ENCODE measurements at regions not wholly inside any gene's neighbourhood (a gene's known extent, or its start where the extent isn't known, plus 50 kb on each side); places are given as distances from the start of the nearest gene placed in this dataset.

DNA sequence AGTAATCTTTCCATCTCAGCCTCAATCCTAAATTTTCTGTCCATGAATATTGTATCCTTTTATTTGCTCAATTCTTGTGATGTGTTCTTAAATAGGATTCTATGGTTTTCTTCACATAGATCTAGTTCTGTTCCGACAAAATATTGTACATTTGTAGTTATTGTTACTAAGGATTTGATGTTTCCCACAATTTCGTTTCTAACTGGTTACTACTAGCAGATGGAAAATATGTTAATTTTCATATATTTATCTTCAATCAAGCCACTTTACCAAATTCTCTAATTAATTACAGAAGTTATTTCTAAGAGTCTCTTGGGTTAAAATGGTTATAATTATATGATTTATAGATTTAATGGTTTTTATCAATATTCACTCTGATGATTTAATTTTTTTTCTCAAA is 60.3 kb downstream of the SEC61B start:
- TF ChIP-seq, protein P1, sequence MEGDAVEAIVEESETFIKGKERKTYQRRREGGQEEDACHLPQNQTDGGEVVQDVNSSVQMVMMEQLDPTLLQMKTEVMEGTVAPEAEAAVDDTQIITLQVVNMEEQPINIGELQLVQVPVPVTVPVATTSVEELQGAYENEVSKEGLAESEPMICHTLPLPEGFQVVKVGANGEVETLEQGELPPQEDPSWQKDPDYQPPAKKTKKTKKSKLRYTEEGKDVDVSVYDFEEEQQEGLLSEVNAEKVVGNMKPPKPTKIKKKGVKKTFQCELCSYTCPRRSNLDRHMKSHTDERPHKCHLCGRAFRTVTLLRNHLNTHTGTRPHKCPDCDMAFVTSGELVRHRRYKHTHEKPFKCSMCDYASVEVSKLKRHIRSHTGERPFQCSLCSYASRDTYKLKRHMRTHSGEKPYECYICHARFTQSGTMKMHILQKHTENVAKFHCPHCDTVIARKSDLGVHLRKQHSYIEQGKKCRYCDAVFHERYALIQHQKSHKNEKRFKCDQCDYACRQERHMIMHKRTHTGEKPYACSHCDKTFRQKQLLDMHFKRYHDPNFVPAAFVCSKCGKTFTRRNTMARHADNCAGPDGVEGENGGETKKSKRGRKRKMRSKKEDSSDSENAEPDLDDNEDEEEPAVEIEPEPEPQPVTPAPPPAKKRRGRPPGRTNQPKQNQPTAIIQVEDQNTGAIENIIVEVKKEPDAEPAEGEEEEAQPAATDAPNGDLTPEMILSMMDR (IDR thresholded peaks at IDR 0.05) = no peak
- no peaks in the 10 kb centered on the region for H3K27me3 ChIP-seq (replicated peaks; ENCODE audit: insufficient read depth)
- H3K27ac ChIP-seq = no peak overlapping the region
- no peak for ATAC-seq (ENCODE audit: insufficient number of reproducible peaks, low FRiP score, low read depth)
- H3K4me1 ChIP-seq (ENCODE audit: control insufficient read depth in 1 of 2, low read depth in 2 of 2) = no peaks in the 10 kb centered on the region
- no peak for DNase-seq (ENCODE audit: low spot score)
- no peaks in the 10 kb centered on the region for H3K9me3 ChIP-seq
- H3K36me3 ChIP-seq = no peaks in the 10 kb centered on the region
- H3K4me3 ChIP-seq = no peak overlapping the region

DNA sequence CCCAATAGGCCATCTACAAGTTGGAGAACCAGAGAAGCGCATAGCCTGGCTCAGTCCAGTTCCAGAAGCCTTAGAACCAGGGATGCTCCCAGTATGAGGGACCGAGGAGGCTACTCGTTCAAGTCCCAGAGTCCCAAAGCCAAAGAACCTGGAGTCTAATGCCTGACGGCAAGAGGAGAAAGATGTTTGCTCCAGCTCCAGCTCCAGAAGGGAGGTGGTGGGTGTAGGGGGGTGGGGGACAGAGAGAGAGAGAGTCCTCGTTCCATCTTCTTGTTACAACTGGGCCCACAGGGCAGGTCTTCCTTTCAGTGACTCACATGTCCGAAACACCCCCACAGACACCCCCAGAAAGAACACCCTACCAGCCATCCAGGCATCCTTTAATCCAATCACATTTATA is 63.9 kb downstream of the SEC61B start:
- no peak for DNase-seq (ENCODE audit: low spot score)
- Histone ChIP-seq H3K36me3 (no peaks in the 10 kb centered on the region), H3K9me3 (no peaks in the 10 kb centered on the region)

DNA sequence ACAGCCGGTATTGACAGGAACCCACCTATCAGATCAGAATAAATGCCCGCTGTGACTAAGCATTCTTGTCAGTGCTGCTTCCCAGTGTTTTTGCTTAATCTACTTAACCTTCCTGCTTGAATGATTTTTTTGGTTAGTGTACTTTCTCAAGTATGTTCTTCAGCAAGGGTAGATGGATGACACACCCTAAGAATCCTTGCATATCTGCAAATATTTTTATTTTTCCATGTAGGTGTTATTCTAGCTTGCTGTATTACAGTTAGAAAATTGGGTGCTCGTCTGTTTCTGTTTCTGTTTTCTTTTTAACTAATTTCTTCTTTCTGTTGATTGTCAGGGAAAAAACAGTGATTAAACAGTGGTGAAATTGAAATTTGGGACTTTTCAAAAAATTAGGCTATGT is 64.5 kb downstream of the SEC61B start:
- H3K27me3 ChIP-seq (replicated peaks; ENCODE audit: insufficient read depth) = no peaks in the 10 kb centered on the region
- H3K9me3 ChIP-seq = no peaks in the 10 kb centered on the region
- ATAC-seq (ENCODE audit: insufficient number of reproducible peaks, low FRiP score, low read depth) (no peak), DNase-seq (ENCODE audit: low spot score) (no peak)
- H3K36me3 ChIP-seq = no peaks in the 10 kb centered on the region
- H3K4me3 ChIP-seq = no peak overlapping the region
- TF ChIP-seq, protein P1 (IDR thresholded peaks at IDR 0.05) = no peak
- H3K27ac ChIP-seq = no peak overlapping the region
- H3K4me1 ChIP-seq (ENCODE audit: control insufficient read depth in 1 of 2, low read depth in 2 of 2) = no peaks in the 10 kb centered on the region

More for the DNA sequence above, 63.9 kb downstream of the SEC61B start:
- ATAC-seq (ENCODE audit: insufficient number of reproducible peaks, low FRiP score, low read depth) = no peak
- no peak overlapping the region for H3K4me3 ChIP-seq
- no peaks in the 10 kb centered on the region for H3K27me3 ChIP-seq (replicated peaks; ENCODE audit: insufficient read depth)
- TF ChIP-seq, protein P1 (IDR thresholded peaks at IDR 0.05) = no peak
- no peak overlapping the region for H3K27ac ChIP-seq
- H3K4me1 ChIP-seq (ENCODE audit: control insufficient read depth in 1 of 2, low read depth in 2 of 2) = no peaks in the 10 kb centered on the region

DNA sequence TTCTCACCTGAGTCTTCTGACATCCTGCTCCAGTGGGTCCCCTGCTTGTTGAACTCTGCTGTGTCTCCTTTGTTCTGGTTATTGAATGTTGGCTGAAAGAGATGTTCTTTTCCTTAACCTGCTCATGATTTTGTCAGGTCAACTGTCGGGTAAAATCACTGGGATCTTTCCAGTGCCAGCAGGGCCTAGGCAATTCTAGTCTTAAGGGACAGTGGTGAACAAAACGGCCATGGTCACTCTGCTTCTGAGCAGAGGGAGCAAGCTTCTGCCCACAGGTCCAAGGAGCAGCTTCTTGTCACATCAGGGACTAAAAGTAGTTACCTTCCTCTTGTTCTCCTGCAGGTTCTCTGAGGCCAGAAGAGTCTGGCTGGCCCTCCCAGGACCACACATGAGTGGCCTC is 65.6 kb downstream of the SEC61B start:
- Histone ChIP-seq H3K27ac (no peak overlapping the region), H3K9me3 (no peaks in the 10 kb centered on the region), H3K4me1 (ENCODE audit: control insufficient read depth in 1 of 2, low read depth in 2 of 2) (no peaks in the 10 kb centered on the region), H3K4me3 (no peak overlapping the region), H3K36me3 (no peaks in the 10 kb centered on the region), H3K27me3 (replicated peaks; ENCODE audit: insufficient read depth) (no peaks in the 10 kb centered on the region)
- DNase-seq (ENCODE audit: low spot score) = no peak
- no peak for ATAC-seq (ENCODE audit: insufficient number of reproducible peaks, low FRiP score, low read depth)
- TF ChIP-seq, protein P1 (IDR thresholded peaks at IDR 0.05) = no peak

DNA sequence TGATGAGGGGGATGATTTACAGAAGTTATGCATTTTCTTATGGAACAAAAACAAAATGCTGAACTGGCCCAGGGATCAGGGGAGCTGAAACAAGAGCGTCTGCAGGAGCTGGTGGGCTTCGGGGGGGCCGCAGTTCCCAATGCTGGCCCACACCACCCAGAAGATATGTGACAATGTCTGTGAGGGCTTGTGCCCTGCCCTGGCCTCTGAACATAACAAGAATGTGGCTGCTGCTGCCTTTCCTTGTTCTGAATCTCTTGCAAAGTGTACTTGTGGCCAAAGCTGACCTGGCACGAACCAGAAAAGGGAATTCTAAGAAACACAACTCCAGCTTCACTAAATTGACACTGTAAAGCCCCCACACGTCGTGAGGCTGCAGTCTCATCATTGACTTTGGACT is 66.7 kb downstream of the SEC61B start:
- no peak overlapping the region for H3K4me3 ChIP-seq
- TF ChIP-seq, protein P1 (IDR thresholded peaks at IDR 0.05) = no peak
- ATAC-seq (ENCODE audit: insufficient number of reproducible peaks, low FRiP score, low read depth) (no peak), DNase-seq (ENCODE audit: low spot score) (no peak)
- no peaks in the 10 kb centered on the region for H3K27me3 ChIP-seq (replicated peaks; ENCODE audit: insufficient read depth)
- H3K36me3 ChIP-seq = no peaks in the 10 kb centered on the region
- no peak overlapping the region for H3K27ac ChIP-seq
- no peaks in the 10 kb centered on the region for H3K9me3 ChIP-seq
- H3K4me1 ChIP-seq (ENCODE audit: control insufficient read depth in 1 of 2, low read depth in 2 of 2) = no peaks in the 10 kb centered on the region
